Smooth muscle cell (in vitro differentiated cells): ENCODE measurements at regions not wholly inside any gene's neighbourhood (a gene's known extent, or its start where the extent isn't known, plus 50 kb on each side); places are given as distances from the start of the nearest gene placed in this dataset.

Experiments
- DNase-seq: peaks from one replicate; lab custom pipeline; 2025; ENCODE audit not compliant: unreplicated experiment; lab: John Stamatoyannopoulos, UW
- H2AFZ ChIP-seq: fragments of 200-600 bp; sonication (generic); 2 replicates; pipeline ENCODE4 v1.6.0; 2016; ENCODE audit warnings: antibody characterized with exemption, low read depth, mild to moderate bottlenecking
- H3F3A ChIP-seq: fragments of 200-600 bp; sonication (generic); 2 replicates; pipeline ENCODE4 v1.6.0; 2017; ENCODE audit warnings: antibody characterized with exemption, low read depth
- H3K27ac ChIP-seq: fragments of 200-600 bp; sonication (generic); 2 replicates; pipeline ENCODE4 v1.5.1; 2016; ENCODE audit warnings: low read depth, mild to moderate bottlenecking
- H3K27me3 ChIP-seq: fragments of 200-600 bp; sonication (generic); 2 replicates; pipeline ENCODE4 v1.6.1; 2016; ENCODE audit warnings: low read depth, mild to moderate bottlenecking
- H3K36me3 ChIP-seq: fragments of 200-600 bp; sonication (generic); 2 replicates; pipeline ENCODE4 v1.5.1; 2016; ENCODE audit warnings: low read depth
- H3K4me1 ChIP-seq: fragments of 200-600 bp; sonication (generic); 2 replicates; pipeline ENCODE4 v1.5.1; 2016; ENCODE audit warnings: low read depth
- H3K4me2 ChIP-seq: fragments of 200-600 bp; sonication (generic); 2 replicates; pipeline ENCODE4 v1.6.0; 2016; ENCODE audit warnings: mild to moderate bottlenecking
- H3K4me3 ChIP-seq: fragments of 200-600 bp; sonication (generic); 2 replicates; pipeline ENCODE4 v1.5.1; 2016; ENCODE audit warnings: mild to moderate bottlenecking
- H3K79me2 ChIP-seq: fragments of 200-600 bp; sonication (generic); 2 replicates; pipeline ENCODE4 v1.6.0; 2016; ENCODE audit warnings: low read depth, mild to moderate bottlenecking
- H3K9ac ChIP-seq: fragments of 200-600 bp; sonication (generic); 2 replicates; pipeline ENCODE4 v1.6.0; 2016; ENCODE audit warnings: low read depth
- H3K9me3 ChIP-seq: fragments of 200-600 bp; sonication (generic); replicated peaks from 2 replicates; pipeline ENCODE4 v1.5.1; 2016; ENCODE audit warnings: low read depth
- H4K20me1 ChIP-seq: fragments of 200-600 bp; sonication (generic); 2 replicates; pipeline ENCODE4 v1.6.0; 2016; ENCODE audit warnings: low read depth
- WGBS: methylation state at CpG from one replicate; pipeline ENCODE4 v1.1.7; 2016; ENCODE audit warnings: low lambda C conversion rate; 5-methylcytosine and 5-hydroxymethylcytosine counted together
- TF ChIP-seq, protein P1 (sequence below): fragments of 200-600 bp; sonication (generic); IDR thresholded peaks from 2 replicates; pipeline ENCODE4 v1.5.1; 2017; ENCODE audit warnings: borderline replicate concordance, mild to moderate bottlenecking, antibody characterized with exemption; ENCODE audit not compliant: insufficient read depth, poor library complexity, severe bottlenecking

DNA sequence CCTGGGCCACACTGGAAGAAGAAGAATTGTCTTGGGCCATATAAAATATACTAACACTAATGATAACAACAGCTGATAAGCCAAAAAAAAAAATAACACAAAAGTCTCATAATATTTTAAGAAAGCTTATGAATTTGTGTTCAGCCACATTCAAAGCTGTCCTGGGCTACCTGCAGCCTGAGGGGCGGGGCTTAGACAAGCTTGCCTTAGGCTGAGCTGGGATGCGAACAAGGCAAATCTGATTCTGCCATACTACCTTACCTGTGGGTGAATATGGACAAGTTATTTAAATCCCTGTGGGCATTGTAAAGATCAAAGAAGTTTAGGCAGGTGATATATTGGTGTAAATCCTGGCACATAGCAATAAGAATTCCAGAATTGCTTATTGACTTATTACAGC lies 212.3 kb upstream of the ATP10B start:
- H3K4me2 ChIP-seq = no peak overlapping the region
- H3K4me1 ChIP-seq = no peaks in the 10 kb centered on the region
- no peaks in the 10 kb centered on the region for H3K36me3 ChIP-seq
- H3K4me3 ChIP-seq = no peak overlapping the region
- 79% methylated on average over 2 of the region's 2 CpGs for WGBS
- no peaks in the 10 kb centered on the region for H3F3A ChIP-seq
- no peak overlapping the region for H3K27ac ChIP-seq
- no peak overlapping the region for H2AFZ ChIP-seq
- no peak for DNase-seq
- H3K9ac ChIP-seq = no peak overlapping the region
- no peaks in the 10 kb centered on the region for H3K79me2 ChIP-seq
- peaks cover 12% of the 10 kb centered on the region for H3K27me3 ChIP-seq
- H3K9me3 ChIP-seq = no peaks in the 10 kb centered on the region
- TF ChIP-seq, protein P1, sequence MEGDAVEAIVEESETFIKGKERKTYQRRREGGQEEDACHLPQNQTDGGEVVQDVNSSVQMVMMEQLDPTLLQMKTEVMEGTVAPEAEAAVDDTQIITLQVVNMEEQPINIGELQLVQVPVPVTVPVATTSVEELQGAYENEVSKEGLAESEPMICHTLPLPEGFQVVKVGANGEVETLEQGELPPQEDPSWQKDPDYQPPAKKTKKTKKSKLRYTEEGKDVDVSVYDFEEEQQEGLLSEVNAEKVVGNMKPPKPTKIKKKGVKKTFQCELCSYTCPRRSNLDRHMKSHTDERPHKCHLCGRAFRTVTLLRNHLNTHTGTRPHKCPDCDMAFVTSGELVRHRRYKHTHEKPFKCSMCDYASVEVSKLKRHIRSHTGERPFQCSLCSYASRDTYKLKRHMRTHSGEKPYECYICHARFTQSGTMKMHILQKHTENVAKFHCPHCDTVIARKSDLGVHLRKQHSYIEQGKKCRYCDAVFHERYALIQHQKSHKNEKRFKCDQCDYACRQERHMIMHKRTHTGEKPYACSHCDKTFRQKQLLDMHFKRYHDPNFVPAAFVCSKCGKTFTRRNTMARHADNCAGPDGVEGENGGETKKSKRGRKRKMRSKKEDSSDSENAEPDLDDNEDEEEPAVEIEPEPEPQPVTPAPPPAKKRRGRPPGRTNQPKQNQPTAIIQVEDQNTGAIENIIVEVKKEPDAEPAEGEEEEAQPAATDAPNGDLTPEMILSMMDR = no peak
- H4K20me1 ChIP-seq = no peaks in the 10 kb centered on the region

GRCh38 chr5:161058781-161059180 lies 206.8 kb upstream of the ATP10B start:
- no peak for DNase-seq
- Histone ChIP-seq H3K36me3 (no peaks in the 10 kb centered on the region), H3K9me3 (no peaks in the 10 kb centered on the region)

GRCh38 chr5:161051920-161052500 lies 200.0 kb upstream of the ATP10B start:
- Histone ChIP-seq H3K36me3 (no peaks in the 10 kb centered on the region), H3K27ac (no peak overlapping the region), H3K9me3 (no peaks in the 10 kb centered on the region), H3K9ac (no peak overlapping the region), H3K4me2 (no peak overlapping the region), H3K27me3 (no peaks in the 10 kb centered on the region), H3K4me3 (no peak overlapping the region), H3K4me1 (no peaks in the 10 kb centered on the region), H3F3A (no peaks in the 10 kb centered on the region), H3K79me2 (no peaks in the 10 kb centered on the region), H2AFZ (no peak overlapping the region), H4K20me1 (no peaks in the 10 kb centered on the region)
- no peak for DNase-seq
- TF ChIP-seq, protein P1 = no peak
- 95% methylated on average over 4 of the region's 4 CpGs for WGBS

More at GRCh38 chr5:161058781-161059180, 206.8 kb upstream of the ATP10B start:
- Histone ChIP-seq H3K79me2 (no peaks in the 10 kb centered on the region), H3F3A (no peaks in the 10 kb centered on the region), H3K4me1 (no peaks in the 10 kb centered on the region), H4K20me1 (no peaks in the 10 kb centered on the region), H2AFZ (no peak overlapping the region), H3K27ac (no peak overlapping the region), H3K9ac (no peak overlapping the region), H3K4me3 (no peak overlapping the region), H3K27me3 (no peaks in the 10 kb centered on the region), H3K4me2 (no peak overlapping the region)
- TF ChIP-seq, protein P1 = no peak

DNA sequence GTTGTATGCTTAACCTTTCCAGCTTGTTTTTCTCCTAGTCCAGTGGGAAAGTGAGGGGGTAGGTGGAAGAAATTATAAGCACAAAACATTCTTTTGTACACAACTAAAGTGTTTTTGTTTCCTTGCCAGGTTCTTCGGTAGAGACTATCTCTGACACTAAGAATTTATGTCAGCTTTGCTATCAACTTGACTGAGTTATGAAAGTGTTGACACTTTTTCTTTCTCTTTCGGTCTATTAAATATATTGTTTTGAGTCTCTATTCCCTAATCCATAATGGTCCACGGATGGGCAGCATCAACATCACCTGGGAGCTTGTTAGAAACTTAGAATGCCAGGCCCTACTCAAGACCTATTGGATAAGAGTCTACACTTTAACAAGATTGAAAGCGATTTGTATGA lies 195.0 kb upstream of the ATP10B start:
- Histone ChIP-seq H3K79me2 (no peaks in the 10 kb centered on the region), H3K4me2 (no peak overlapping the region), H3K27me3 (no peaks in the 10 kb centered on the region), H3K4me3 (no peak overlapping the region), H3K9ac (no peak overlapping the region), H3K9me3 (no peaks in the 10 kb centered on the region), H3K27ac (no peak overlapping the region), H4K20me1 (no peaks in the 10 kb centered on the region), H3K4me1 (no peaks in the 10 kb centered on the region), H3F3A (no peaks in the 10 kb centered on the region), H2AFZ (no peak overlapping the region), H3K36me3 (no peaks in the 10 kb centered on the region)
- no peak for DNase-seq
- 71% methylated on average over 4 of the region's 4 CpGs for WGBS
- TF ChIP-seq, protein P1 = no peak
